ENCODE measurements at regions not wholly inside any gene's neighbourhood (a gene's known extent, or its start where the extent isn't known, plus 50 kb on each side); places are given as distances from the start of the nearest gene placed in this dataset.

DNA sequence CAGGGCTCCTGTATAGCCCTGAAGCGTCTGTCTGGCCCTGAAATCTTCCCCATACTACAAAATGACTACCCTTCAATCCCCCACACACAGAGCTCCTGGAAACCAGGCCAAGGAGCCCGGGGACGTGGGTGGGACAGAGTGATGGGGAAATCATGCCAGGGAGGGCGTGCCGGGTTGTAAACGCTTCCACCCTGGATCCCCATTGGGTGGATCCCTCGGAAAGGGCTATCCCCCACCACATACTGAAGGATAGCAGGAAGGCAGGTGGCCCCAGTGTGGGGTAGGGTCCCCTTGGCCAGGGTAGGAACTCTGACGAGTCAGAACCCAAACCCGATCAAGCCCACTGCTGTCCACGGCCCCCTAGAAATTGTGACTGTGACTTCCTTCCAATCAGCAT is 91.7 kb downstream of the INHBB start:
- no peaks in the 10 kb centered on the region for H3K9me3 Mint-ChIP-seq
- peaks cover 23% of the 10 kb centered on the region for H4K20me1 ChIP-seq (ENCODE audit: low read depth)
- H3K4me2 ChIP-seq: no peak overlapping the region
- H3K9ac ChIP-seq: no peak overlapping the region
- H3K4me3 ChIP-seq: no peak overlapping the region
- no peak overlapping the region for H3K27ac ChIP-seq
- H3K79me2 ChIP-seq (ENCODE audit: low read depth): no peaks in the 10 kb centered on the region
- H3K4me3 Mint-ChIP-seq: no peak overlapping the region
- TF ChIP-seq, protein P1, sequence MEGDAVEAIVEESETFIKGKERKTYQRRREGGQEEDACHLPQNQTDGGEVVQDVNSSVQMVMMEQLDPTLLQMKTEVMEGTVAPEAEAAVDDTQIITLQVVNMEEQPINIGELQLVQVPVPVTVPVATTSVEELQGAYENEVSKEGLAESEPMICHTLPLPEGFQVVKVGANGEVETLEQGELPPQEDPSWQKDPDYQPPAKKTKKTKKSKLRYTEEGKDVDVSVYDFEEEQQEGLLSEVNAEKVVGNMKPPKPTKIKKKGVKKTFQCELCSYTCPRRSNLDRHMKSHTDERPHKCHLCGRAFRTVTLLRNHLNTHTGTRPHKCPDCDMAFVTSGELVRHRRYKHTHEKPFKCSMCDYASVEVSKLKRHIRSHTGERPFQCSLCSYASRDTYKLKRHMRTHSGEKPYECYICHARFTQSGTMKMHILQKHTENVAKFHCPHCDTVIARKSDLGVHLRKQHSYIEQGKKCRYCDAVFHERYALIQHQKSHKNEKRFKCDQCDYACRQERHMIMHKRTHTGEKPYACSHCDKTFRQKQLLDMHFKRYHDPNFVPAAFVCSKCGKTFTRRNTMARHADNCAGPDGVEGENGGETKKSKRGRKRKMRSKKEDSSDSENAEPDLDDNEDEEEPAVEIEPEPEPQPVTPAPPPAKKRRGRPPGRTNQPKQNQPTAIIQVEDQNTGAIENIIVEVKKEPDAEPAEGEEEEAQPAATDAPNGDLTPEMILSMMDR (IDR thresholded peaks at IDR 0.05): no peak
- TF ChIP-seq EZH2phosphoT487 (IDR thresholded peaks at IDR 0.05) (no peak), EZH2 (IDR thresholded peaks at IDR 0.05) (no peak)
- H3K9me3 ChIP-seq (ENCODE audit: low read depth): no peaks in the 10 kb centered on the region
- DNase-seq (ENCODE audit: low spot score): no peak
- no peaks in the 10 kb centered on the region for H3K36me3 ChIP-seq
- no peak overlapping the region for H2AFZ ChIP-seq (replicated peaks)
- no peak overlapping the region for H3K27ac Mint-ChIP-seq
- H3K27me3 Mint-ChIP-seq (ENCODE audit: insufficient read depth, low read depth): peaks cover 46% of the 10 kb centered on the region
- no peaks in the 10 kb centered on the region for H3K36me3 Mint-ChIP-seq
- H3F3A ChIP-seq (ENCODE audit: low read depth): peaks cover 15% of the 10 kb centered on the region
- peaks cover 18% of the 10 kb centered on the region for H3K4me1 Mint-ChIP-seq
- H3K4me1 ChIP-seq: peaks cover 25% of the 10 kb centered on the region
- H3K27me3 ChIP-seq: peaks cover 97% of the 10 kb centered on the region

DNA sequence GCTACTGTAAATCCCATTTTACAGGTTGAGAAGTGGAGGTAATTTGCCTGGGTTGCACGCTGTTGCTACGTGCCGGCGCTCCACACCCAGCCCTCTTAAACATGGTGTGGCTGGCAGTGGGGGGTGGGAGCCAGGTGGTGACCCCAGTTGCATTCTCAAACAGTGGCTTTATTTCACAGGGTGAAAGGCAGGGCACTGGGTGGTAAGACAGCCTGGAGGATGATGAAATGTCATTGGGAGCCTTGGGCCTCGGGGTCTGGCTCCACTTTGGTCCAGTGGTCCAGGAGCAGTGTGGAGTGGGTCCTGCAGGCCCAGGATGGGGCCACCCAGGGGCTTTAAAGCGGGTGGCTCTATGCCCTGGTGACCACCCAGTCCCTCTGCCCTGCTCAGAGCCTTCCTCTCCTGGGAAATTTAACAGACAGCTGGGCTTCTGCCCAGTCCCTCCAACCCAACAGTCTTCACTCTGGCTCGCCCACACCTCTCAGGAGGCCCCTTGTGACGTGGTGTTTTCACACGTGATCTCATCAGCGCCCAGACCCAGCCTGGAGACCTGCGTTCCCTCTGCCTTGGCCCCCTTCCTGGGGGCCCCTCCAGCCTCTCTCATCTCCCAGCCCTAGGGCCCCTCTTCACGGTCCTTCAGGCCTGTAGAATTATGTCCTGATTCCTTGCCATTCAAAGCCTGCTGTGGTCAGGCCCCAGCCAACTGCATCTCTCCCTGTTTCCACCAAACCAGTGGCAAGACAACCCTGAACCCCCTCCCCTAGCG is 92.5 kb downstream of the INHBB start:
- H3F3A ChIP-seq (ENCODE audit: low read depth): peaks cover 17% of the 10 kb centered on the region
- Mint-ChIP-seq H3K27ac (peak overlapping the region; percentile 24), H3K27me3 (ENCODE audit: insufficient read depth, low read depth) (peaks cover 51% of the 10 kb centered on the region), H3K9me3 (no peaks in the 10 kb centered on the region), H3K36me3 (no peaks in the 10 kb centered on the region), H3K4me3 (no peak overlapping the region), H3K4me1 (peaks cover 20% of the 10 kb centered on the region)
- H3K27ac ChIP-seq: no peak overlapping the region
- H3K79me2 ChIP-seq (ENCODE audit: low read depth): no peaks in the 10 kb centered on the region
- peaks cover 23% of the 10 kb centered on the region for H4K20me1 ChIP-seq (ENCODE audit: low read depth)
- peaks cover 98% of the 10 kb centered on the region for H3K27me3 ChIP-seq
- no peak overlapping the region for H3K4me3 ChIP-seq
- no peaks in the 10 kb centered on the region for H3K36me3 ChIP-seq
- H2AFZ ChIP-seq (replicated peaks): no peak overlapping the region
- no peak overlapping the region for H3K9ac ChIP-seq
- TF ChIP-seq, protein P1 (IDR thresholded peaks at IDR 0.05): no peak
- TF ChIP-seq EZH2 (IDR thresholded peaks at IDR 0.05) (no peak), EZH2phosphoT487 (IDR thresholded peaks at IDR 0.05) (no peak)
- H3K4me2 ChIP-seq: no peak overlapping the region
- peaks cover 31% of the 10 kb centered on the region for H3K4me1 ChIP-seq
- DNase-seq (ENCODE audit: low spot score): no peak
- H3K9me3 ChIP-seq (ENCODE audit: low read depth): no peaks in the 10 kb centered on the region

DNA sequence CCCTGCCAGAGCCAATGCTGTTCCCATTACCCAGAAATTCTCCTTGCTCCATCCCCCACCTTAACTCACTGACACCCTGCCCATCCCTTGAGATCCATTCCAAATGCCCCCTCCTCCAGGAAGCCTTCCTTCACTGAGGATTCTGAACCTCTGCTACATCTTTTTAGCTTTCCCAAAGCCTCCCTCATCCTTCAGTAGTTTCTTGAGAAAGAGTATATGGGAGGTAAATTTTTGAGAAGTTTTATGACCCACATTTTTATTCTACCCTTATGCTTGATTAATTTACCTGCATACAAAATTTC is 93.1 kb downstream of the INHBB start:
- H4K20me1 ChIP-seq (ENCODE audit: low read depth): peaks cover 23% of the 10 kb centered on the region
- Mint-ChIP-seq H3K4me1 (peaks cover 23% of the 10 kb centered on the region), H3K4me3 (no peak overlapping the region), H3K36me3 (no peaks in the 10 kb centered on the region), H3K9me3 (no peaks in the 10 kb centered on the region), H3K27me3 (ENCODE audit: insufficient read depth, low read depth) (peaks cover 56% of the 10 kb centered on the region), H3K27ac (peak overlapping the region; percentile 24)
- no peak overlapping the region for H3K4me2 ChIP-seq
- no peak overlapping the region for H3K4me3 ChIP-seq
- no peak for DNase-seq (ENCODE audit: low spot score)
- peaks cover 21% of the 10 kb centered on the region for H3F3A ChIP-seq (ENCODE audit: low read depth)
- H3K27ac ChIP-seq: no peak overlapping the region
- no peaks in the 10 kb centered on the region for H3K36me3 ChIP-seq
- TF ChIP-seq, protein P1 (IDR thresholded peaks at IDR 0.05): no peak
- no peak for TF ChIP-seq EZH2phosphoT487 (IDR thresholded peaks at IDR 0.05)
- TF ChIP-seq EZH2 (IDR thresholded peaks at IDR 0.05): no peak
- peaks cover 31% of the 10 kb centered on the region for H3K4me1 ChIP-seq
- no peak overlapping the region for H3K9ac ChIP-seq
- H3K27me3 ChIP-seq: peaks cover 98% of the 10 kb centered on the region
- H3K9me3 ChIP-seq (ENCODE audit: low read depth): no peaks in the 10 kb centered on the region
- H2AFZ ChIP-seq (replicated peaks): no peak overlapping the region
- H3K79me2 ChIP-seq (ENCODE audit: low read depth): no peaks in the 10 kb centered on the region
